H9 (cell line): ENCODE measurements at regions not wholly inside any gene's neighbourhood (a gene's known extent, or its start where the extent isn't known, plus 50 kb on each side); places are given as distances from the start of the nearest gene placed in this dataset.

ENCODE experiments used
- DNase-seq: peaks from one replicate; pipeline ENCODE4 v3.0.0-alpha.2; 2017
- H2AFZ ChIP-seq: one replicate; pipeline ENCODE4 v1.6.1; 2013; ENCODE audit warnings: mild to moderate bottlenecking, low read length, control low read depth, moderate library complexity
- H2AK5ac ChIP-seq: 2 replicates; pipeline ENCODE4 v1.6.1; 2013; ENCODE audit warnings: low read length, control low read depth, mixed read lengths; ENCODE audit not compliant: insufficient read length
- H2BK120ac ChIP-seq: one replicate; pipeline ENCODE4 v1.6.1; 2013; ENCODE audit warnings: low read depth, mild to moderate bottlenecking, low read length, control low read depth, inconsistent platforms; ENCODE audit not compliant: poor library complexity, severe bottlenecking
- H2BK12ac ChIP-seq: 2 replicates; pipeline ENCODE4 v1.6.1; 2013; ENCODE audit warnings: low read length, control low read depth, mixed read lengths, low read depth; ENCODE audit not compliant: insufficient read length
- H2BK15ac ChIP-seq: 2 replicates; pipeline ENCODE4 v1.6.1; 2013; ENCODE audit warnings: low read depth, low read length, control low read depth
- H2BK20ac ChIP-seq: one replicate; pipeline ENCODE4 v1.6.1; 2013; ENCODE audit warnings: low read depth, mild to moderate bottlenecking, low read length, control low read depth, inconsistent platforms; ENCODE audit not compliant: poor library complexity, severe bottlenecking
- H2BK5ac ChIP-seq: 2 replicates; pipeline ENCODE4 v1.6.1; 2013; ENCODE audit warnings: low read length, control low read depth, mixed read lengths; ENCODE audit not compliant: insufficient read length
- H3K14ac ChIP-seq: 2 replicates; pipeline ENCODE4 v1.6.1; 2013; ENCODE audit warnings: low read length, control low read depth; ENCODE audit not compliant: insufficient read depth
- H3K18ac ChIP-seq: 2 replicates; pipeline ENCODE4 v1.6.1; 2013; ENCODE audit warnings: low read depth, mild to moderate bottlenecking, mixed read lengths, low read length, control low read depth; ENCODE audit not compliant: insufficient read length
- H3K23ac ChIP-seq: 2 replicates; pipeline ENCODE4 v1.6.1; 2013; ENCODE audit warnings: low read length, control low read depth, mixed read lengths, low read depth; ENCODE audit not compliant: insufficient read length
- H3K23me2 ChIP-seq: 2 replicates; pipeline ENCODE4 v1.6.1; 2013; ENCODE audit warnings: low read depth, mild to moderate bottlenecking, mixed read lengths, low read length, control low read depth; ENCODE audit not compliant: insufficient read length, poor library complexity, severe bottlenecking
- H3K27ac ChIP-seq: 2 replicates; pipeline ENCODE4 v1.5.1; 2013; ENCODE audit warnings: low read length, control low read depth, mixed read lengths, low read depth; ENCODE audit not compliant: insufficient read length
- H3K27me3 ChIP-seq: 2 replicates; pipeline ENCODE4 v1.6.1; 2013; ENCODE audit warnings: low read length, control low read depth, inconsistent platforms; ENCODE audit not compliant: insufficient read depth
- H3K4ac ChIP-seq: 2 replicates; pipeline ENCODE4 v1.6.1; 2013; ENCODE audit warnings: low read depth, mild to moderate bottlenecking, control low read depth, inconsistent platforms, low read length, moderate library complexity
- H3K4me1 ChIP-seq: 2 replicates; pipeline ENCODE4 v1.6.1; 2013; ENCODE audit warnings: low read length, control low read depth, inconsistent platforms; ENCODE audit not compliant: insufficient read depth
- H3K4me2 ChIP-seq: 2 replicates; pipeline ENCODE4 v1.6.1; 2013; ENCODE audit warnings: low read length, control low read depth, mixed read lengths; ENCODE audit not compliant: insufficient read length, insufficient read depth
- H3K56ac ChIP-seq: 2 replicates; pipeline ENCODE4 v1.6.1; 2013; ENCODE audit warnings: low read depth, mild to moderate bottlenecking, mixed read lengths, low read length, control low read depth; ENCODE audit not compliant: insufficient read length
- H3K79me1 ChIP-seq: 2 replicates; pipeline ENCODE4 v1.6.1; 2013; ENCODE audit warnings: low read depth, mild to moderate bottlenecking, moderate library complexity, low read length, control low read depth, inconsistent platforms; ENCODE audit not compliant: insufficient read depth, poor library complexity, severe bottlenecking
- H3K79me2 ChIP-seq: 2 replicates; pipeline ENCODE4 v1.6.1; 2013; ENCODE audit warnings: low read length, control low read depth, inconsistent platforms; ENCODE audit not compliant: insufficient read depth
- H3K9ac ChIP-seq: 2 replicates; pipeline ENCODE4 v1.6.1; 2013; ENCODE audit warnings: low read length, control low read depth, mixed read lengths; ENCODE audit not compliant: insufficient read length; ENCODE audit errors: extremely low read depth
- H3K9me3 ChIP-seq: one replicate; pipeline ENCODE4 v1.6.1; 2013; ENCODE audit warnings: low read depth, low read length, inconsistent platforms; ENCODE audit not compliant: control insufficient read depth
- H3T11ph ChIP-seq: one replicate; pipeline ENCODE4 v1.6.1; 2013; ENCODE audit warnings: mild to moderate bottlenecking, low read length, control low read depth, inconsistent platforms
- H4K20me1 ChIP-seq: one replicate; pipeline ENCODE4 v1.6.1; 2013; ENCODE audit not compliant: control insufficient read depth, insufficient read length, insufficient read depth
- H4K5ac ChIP-seq: 2 replicates; pipeline ENCODE4 v1.6.1; 2013; ENCODE audit warnings: low read depth, mild to moderate bottlenecking, mixed read lengths, low read length, control low read depth; ENCODE audit not compliant: insufficient read length
- H4K8ac ChIP-seq: replicated peaks from 2 replicates; pipeline ENCODE4 v1.6.1; 2013; ENCODE audit warnings: low read length, control low read depth, mixed read lengths, low read depth; ENCODE audit not compliant: insufficient read length
- H4K91ac ChIP-seq: 2 replicates; pipeline ENCODE4 v1.6.1; 2013; ENCODE audit warnings: low read depth, mild to moderate bottlenecking, moderate library complexity, mixed read lengths, low read length, control low read depth; ENCODE audit not compliant: insufficient read length
- H3K27ac Mint-ChIP-seq, 3 experiments: 2 replicates in 2 of 3; 3 replicates in 1 of 3; pipeline ENCODE4 v1.8.0; 2020 to 2021; ENCODE audit warnings: mixed read lengths in 3 of 3, mild to moderate bottlenecking in 1 of 3, moderate library complexity in 1 of 3
- H3K27me3 Mint-ChIP-seq: 2 replicates; pipeline ENCODE4 v1.8.0; 2021; ENCODE audit warnings: low read depth, mild to moderate bottlenecking, moderate library complexity, mixed read lengths
- H3K36me3 Mint-ChIP-seq, 3 experiments: 2 replicates in 2 of 3; 3 replicates in 1 of 3; pipeline ENCODE4 v1.8.0; 2020 to 2021; ENCODE audit warnings: low read depth in 3 of 3, mixed read lengths in 3 of 3; ENCODE audit not compliant: insufficient read depth in 1 of 3
- H3K4me1 Mint-ChIP-seq, 2 experiments: 2 replicates each; pipeline ENCODE4 v1.8.0; 2020; ENCODE audit warnings: mixed read lengths in 2 of 2
- H3K4me3 Mint-ChIP-seq, 2 experiments: 2 replicates in 1 of 2; 3 replicates in 1 of 2; pipeline ENCODE4 v1.8.0; 2020 to 2021; ENCODE audit warnings: mild to moderate bottlenecking in 2 of 2, mixed read lengths in 2 of 2, moderate library complexity in 1 of 2
- H3K9me3 Mint-ChIP-seq, 2 experiments: 2 replicates in 1 of 2; 3 replicates in 1 of 2; pipeline ENCODE4 v1.8.0; 2020; ENCODE audit warnings: mild to moderate bottlenecking in 2 of 2, mixed read lengths in 2 of 2, moderate library complexity in 1 of 2
- CTCF ChIP-seq: fragments of 200-600 bp; sonication (generic); conservative IDR thresholded peaks from 3 replicates; pipeline ENCODE4 v1.8.0; 2021; ENCODE audit warnings: antibody characterized with exemption, mild to moderate bottlenecking
- WGBS: extraction: QIAGEN DNeasy Blood & Tissue Kit; methylation state at CpG from one replicate; pipeline ENCODE4 v1.1.7; 2013; ENCODE audit warnings: missing lambda C conversion rate, low lambda C conversion rate, mixed read lengths; ENCODE audit not compliant: insufficient read length; ENCODE audit errors: extremely low coverage; 5-methylcytosine and 5-hydroxymethylcytosine counted together

- no peak overlapping the region for H2BK5ac ChIP-seq
- DNase-seq: no peak
Measured at GRCh38 chr5:38182991-38183390, 75.4 kb upstream of the EGFLAM start.

More at GRCh38 chr5:38182991-38183390, 75.4 kb upstream of the EGFLAM start:
- Histone ChIP-seq H3K56ac (no peak overlapping the region), H3K79me2 (no peaks in the 10 kb centered on the region), H3K4me2 (no peak overlapping the region), H3T11ph (no peak overlapping the region), H4K5ac (no peak overlapping the region), H4K20me1 (no peaks in the 10 kb centered on the region), H2BK120ac (no peak overlapping the region), H3K4ac (no peak overlapping the region), H3K23ac (no peak overlapping the region), H4K91ac (no peak overlapping the region), H3K27ac (no peak overlapping the region), H3K14ac (no peak overlapping the region), H3K18ac (no peak overlapping the region), H2AFZ (no peak overlapping the region), H3K23me2 (no peaks in the 10 kb centered on the region), H3K27me3 (no peaks in the 10 kb centered on the region), H2BK20ac (no peak overlapping the region), H4K8ac (no peak overlapping the region), H2BK12ac (no peak overlapping the region), H2BK15ac (no peak overlapping the region; the same call in 1 of the 2 replicates), H2AK5ac (no peak overlapping the region), H3K9ac (no peak overlapping the region), H3K79me1 (no peaks in the 10 kb centered on the region), H3K4me1 (no peaks in the 10 kb centered on the region; the same call in 1 of the 2 replicates), H3K9me3 (no peaks in the 10 kb centered on the region)
- Mint-ChIP-seq H3K36me3 (no peaks in the 10 kb centered on the region), H3K27me3 (no peaks in the 10 kb centered on the region), H3K4me1 (peaks cover 3 to 8% of the 10 kb centered on the region in 2 experiments; a peak in 3 of 4 replicates), H3K4me3 (no peak overlapping the region), H3K9me3 (no peaks in the 10 kb centered on the region), H3K27ac (no peak overlapping the region)
- WGBS: no CpG with 5 or more reads among the region's 7 CpGs
- TF ChIP-seq CTCF: no peak
